GM12891 (cell line): ENCODE measurements at regions not wholly inside any gene's neighbourhood (a gene's known extent, or its start where the extent isn't known, plus 50 kb on each side); places are given as distances from the start of the nearest gene placed in this dataset.
"Not testable (repeated sequence)": the region's sequence is repeated elsewhere in the genome, so short reads cannot be mapped to it uniquely, and the experiment has no call there.

Experiments used
- DNase-seq: peaks from one replicate; pipeline ENCODE4 v3.0.0; 2011; ENCODE audit warnings: low spot score; ENCODE audit not compliant: insufficient read length
- FAIRE-seq: peaks from 2 replicates; lab custom pipeline; 2011; peaks lifted over from hg19 to GRCh38; lab: Jason Lieb, UNC
- PAX5 ChIP-seq: IDR thresholded peaks from 2 replicates; pipeline ENCODE4 v1.6.1; 2011; ENCODE audit warnings: low read length, moderate library complexity, mild to moderate bottlenecking; ENCODE audit not compliant: insufficient read depth, severe bottlenecking
- POLR2A ChIP-seq: IDR thresholded peaks from 2 replicates; pipeline ENCODE4 v1.6.1; 2011; ENCODE audit warnings: low read depth, low read length, control low read depth
- POLR2AphosphoS5 ChIP-seq: IDR thresholded peaks from 2 replicates; pipeline ENCODE4 v1.6.1; 2011; ENCODE audit warnings: low read depth, low read length, control low read depth
- POU2F2 ChIP-seq: IDR thresholded peaks from 2 replicates; pipeline ENCODE4 v1.6.1; 2011; ENCODE audit warnings: low read depth, mild to moderate bottlenecking, control low read depth, low read length, moderate library complexity
- SPI1 ChIP-seq: IDR thresholded peaks from 2 replicates; pipeline ENCODE4 v1.6.1; 2011; ENCODE audit warnings: low read depth, low read length, control low read depth
- TAF1 ChIP-seq: IDR thresholded peaks from 2 replicates; pipeline ENCODE4 v1.6.1; 2011; ENCODE audit warnings: low read depth, low read length, control low read depth

DNA sequence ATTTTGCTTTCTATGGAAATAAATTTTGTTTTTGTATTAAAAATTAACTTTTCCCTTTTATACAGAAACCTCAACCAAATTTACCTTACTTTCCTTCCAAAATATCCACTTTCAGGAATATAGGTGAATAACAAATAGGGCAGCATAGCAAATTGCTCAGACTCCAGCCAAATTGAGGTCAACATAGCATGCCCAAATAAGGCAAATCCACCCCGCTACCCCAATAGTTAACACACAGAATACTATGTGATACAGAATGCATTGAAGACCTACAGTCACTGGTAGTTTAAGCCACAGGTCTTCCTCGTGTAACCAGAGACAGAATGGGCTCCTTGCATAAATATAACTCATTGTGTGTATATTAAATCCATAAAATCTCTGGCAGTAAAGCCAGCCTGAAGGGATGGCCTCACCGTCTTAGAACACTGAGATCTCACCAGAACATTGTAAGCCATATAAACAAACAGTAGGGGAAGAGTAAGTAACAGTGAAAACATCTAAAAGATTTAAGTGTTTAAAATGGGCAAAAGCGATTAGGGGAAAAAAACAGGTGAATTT is 72.2 kb downstream of the PMAIP1 start:
- DNase-seq (no peak), FAIRE-seq (peak; percentile 33)
- TF ChIP-seq TAF1: no peak
- no peak for TF ChIP-seq PAX5
- no peak for TF ChIP-seq POLR2AphosphoS5
- TF ChIP-seq POU2F2: no peak
- no peak for TF ChIP-seq POLR2A
- no peak for TF ChIP-seq SPI1

DNA sequence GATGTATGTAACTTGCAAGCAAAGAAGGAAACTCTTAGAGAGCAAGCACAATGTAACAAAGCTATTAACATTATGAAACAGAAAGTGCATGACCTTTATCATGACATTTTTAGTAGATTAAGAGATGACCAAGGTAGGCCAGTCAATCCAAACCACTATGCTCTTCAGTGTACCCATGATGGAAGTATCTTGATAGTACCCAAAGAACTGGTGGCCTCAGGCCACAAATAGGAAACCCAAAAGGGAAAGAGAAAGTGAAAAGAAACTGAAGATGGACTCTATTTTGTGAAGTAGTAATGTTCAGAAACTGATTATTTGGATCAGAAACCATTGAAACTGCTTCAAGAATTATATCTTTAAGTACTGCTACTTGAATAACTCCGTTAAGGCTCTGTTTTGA is 71.3 kb downstream of the PMAIP1 start:
- FAIRE-seq: peak; percentile 81
- not testable (repeated sequence) for DNase-seq

GRCh38 chr18:59969477-59970028 is 69.8 kb downstream of the PMAIP1 start:
- DNase-seq, FAIRE-seq: not testable (repeated sequence)

- DNase-seq (no peak), FAIRE-seq (peak; percentile 40)
- TF ChIP-seq POU2F2: no peak
- TF ChIP-seq POLR2A: no peak
- no peak for TF ChIP-seq TAF1
- TF ChIP-seq PAX5: no peak
- TF ChIP-seq POLR2AphosphoS5: no peak
These were observed 68.8 kb downstream of the PMAIP1 start for GRCh38 chr18:59968583-59968982.

DNA sequence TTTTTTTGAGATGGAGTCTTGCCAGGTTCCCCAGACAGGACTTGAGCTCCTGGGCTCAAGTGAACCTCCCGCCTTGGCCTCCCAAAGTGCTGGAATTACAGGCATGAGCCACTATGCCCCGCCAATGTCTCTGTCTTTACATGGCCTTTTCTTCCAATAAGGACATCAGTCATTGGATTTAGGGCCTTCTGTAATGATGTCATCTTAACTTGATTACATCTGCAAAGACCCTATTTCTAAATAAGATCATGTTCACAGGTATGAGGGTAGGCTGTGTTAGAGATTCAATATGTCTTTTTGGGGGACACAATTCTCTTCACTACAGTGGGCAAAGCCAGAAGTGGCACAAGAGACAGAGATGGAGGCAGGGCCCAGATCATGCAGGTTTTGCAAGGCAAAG is 68.1 kb downstream of the PMAIP1 start:
- no peak for FAIRE-seq
- no peak for DNase-seq
- no peak for TF ChIP-seq POLR2A
- TF ChIP-seq SPI1: no peak
- no peak for TF ChIP-seq POLR2AphosphoS5
- TF ChIP-seq POU2F2: no peak
- no peak for TF ChIP-seq TAF1

DNA sequence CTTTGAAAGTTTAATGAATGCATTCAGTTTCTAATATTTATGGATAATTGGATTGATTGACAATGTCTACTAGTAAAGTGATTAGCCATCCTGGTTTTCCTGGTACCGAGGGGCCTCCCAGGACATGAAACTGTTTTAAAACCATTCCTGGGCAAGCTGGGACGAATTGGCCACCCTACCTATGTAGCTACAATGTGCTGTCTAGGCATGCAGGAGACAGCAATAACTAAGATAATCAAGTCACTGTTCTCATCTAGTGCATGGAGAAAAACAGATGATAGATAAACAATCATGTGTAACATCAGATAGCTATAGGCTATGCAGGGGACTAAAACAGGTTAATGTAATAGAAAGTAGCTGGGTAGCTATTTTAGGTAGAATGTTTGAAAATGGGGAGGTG is 67.1 kb downstream of the PMAIP1 start:
- DNase-seq (no peak), FAIRE-seq (peak; percentile 75)
- TF ChIP-seq POLR2AphosphoS5: no peak
- TF ChIP-seq SPI1: no peak
- no peak for TF ChIP-seq PAX5
- TF ChIP-seq POU2F2: no peak
- TF ChIP-seq TAF1: no peak
- TF ChIP-seq POLR2A: no peak

- FAIRE-seq: no peak
- no peak for TF ChIP-seq POU2F2
- no peak for TF ChIP-seq POLR2A
- no peak for TF ChIP-seq PAX5
- TF ChIP-seq SPI1: no peak
- TF ChIP-seq POLR2AphosphoS5: no peak
- no peak for TF ChIP-seq TAF1
- DNase-seq: no peak
These were observed 63.4 kb downstream of the PMAIP1 start for GRCh38 chr18:59963229-59963628.

- no peak for TF ChIP-seq TAF1
- TF ChIP-seq PAX5: no peak
- TF ChIP-seq POLR2A: no peak
- TF ChIP-seq SPI1: peak; percentile 96
- no peak for TF ChIP-seq POLR2AphosphoS5
- TF ChIP-seq POU2F2: 0 out of 2 replicates have a peak, but pooled peaks have one; percentile 54
- peak; percentile 92 for FAIRE-seq
- DNase-seq: peak; percentile 24
These were observed 61.3 kb downstream of the PMAIP1 start for GRCh38 chr18:59961070-59961469.

GRCh38 chr18:59960272-59960671 is 60.5 kb downstream of the PMAIP1 start:
- DNase-seq (no peak), FAIRE-seq (peak; percentile 5)
- TF ChIP-seq POLR2AphosphoS5 (no peak), PAX5 (no peak), POLR2A (no peak), POU2F2 (no peak), SPI1 (no peak), TAF1 (no peak)

GRCh38 chr18:59959606-59960005 is 59.8 kb downstream of the PMAIP1 start:
- TF ChIP-seq POU2F2 (no peak), POLR2AphosphoS5 (no peak), SPI1 (no peak)
- FAIRE-seq (peak; percentile 16), DNase-seq (no peak)

- no peak for TF ChIP-seq PAX5
- no peak for TF ChIP-seq POLR2A
- no peak for TF ChIP-seq SPI1
- DNase-seq (no peak), FAIRE-seq (peak; percentile 28)
These were observed 59.3 kb downstream of the PMAIP1 start for GRCh38 chr18:59959073-59959472.
